ENCODE measurements at regions not wholly inside any gene's neighbourhood (a gene's known extent, or its start where the extent isn't known, plus 50 kb on each side); places are given as distances from the start of the nearest gene placed in this dataset.
"Not testable (repeated sequence)": the region's sequence is repeated elsewhere in the genome, so short reads cannot be mapped to it uniquely, and the experiment has no call there.

GRCh38 chrX:40853004-40853815 is 117.9 kb upstream of the MED14 start:
- no peak for DNase-seq

GRCh38 chrX:40853816-40854123 is 118.4 kb upstream of the MED14 start:
- DNase-seq, result no peak

DNA sequence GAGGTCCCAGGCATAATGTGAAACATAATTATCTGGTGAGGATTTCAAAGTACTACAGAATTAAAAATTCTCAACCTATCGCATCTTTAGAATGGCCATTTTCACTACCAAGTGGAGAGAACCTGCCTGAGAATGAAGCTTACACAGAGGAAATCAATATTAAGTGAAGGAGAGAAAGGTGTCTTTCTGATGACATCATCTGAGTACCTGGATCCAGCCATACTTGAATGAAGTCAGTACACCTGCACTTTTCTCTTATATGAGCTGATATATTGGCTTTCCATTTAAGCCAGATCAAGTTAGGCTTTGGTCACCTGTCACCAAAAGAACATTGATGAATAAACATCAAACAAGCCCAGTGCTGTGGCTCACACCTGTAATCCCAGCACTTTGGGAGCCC is 118.9 kb upstream of the MED14 start:
- no peak for DNase-seq

GRCh38 chrX:40855411-40855810 is 120.1 kb upstream of the MED14 start:
- no peak for DNase-seq

DNA sequence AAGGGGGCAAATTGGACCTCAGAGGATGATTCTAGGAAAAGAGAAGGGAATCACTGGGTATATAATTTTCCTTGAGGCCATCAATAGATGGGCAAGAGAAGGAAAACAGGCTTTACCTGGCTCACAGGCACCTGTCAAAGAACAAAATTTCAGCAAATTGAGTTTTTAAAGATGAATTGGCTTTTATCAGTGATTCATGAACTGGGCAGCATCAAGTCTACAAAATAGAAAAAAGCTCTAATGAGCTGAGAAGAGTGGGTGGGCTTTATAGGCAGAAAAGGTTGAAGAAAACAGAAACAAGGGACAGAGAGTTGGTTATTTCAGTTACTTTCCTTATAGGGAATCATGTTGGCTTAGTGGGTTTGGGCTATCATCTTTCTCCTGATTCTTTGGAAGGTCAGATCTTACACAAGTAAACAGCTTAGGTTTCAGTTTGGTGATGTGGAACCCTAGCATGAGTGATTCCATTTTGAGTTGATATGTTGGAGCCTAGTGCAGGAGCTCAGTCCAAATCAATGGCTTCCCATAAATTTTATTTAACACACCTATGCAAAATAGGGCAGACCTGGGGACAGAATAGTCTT is 120.7 kb upstream of the MED14 start:
- no peak for DNase-seq

DNA sequence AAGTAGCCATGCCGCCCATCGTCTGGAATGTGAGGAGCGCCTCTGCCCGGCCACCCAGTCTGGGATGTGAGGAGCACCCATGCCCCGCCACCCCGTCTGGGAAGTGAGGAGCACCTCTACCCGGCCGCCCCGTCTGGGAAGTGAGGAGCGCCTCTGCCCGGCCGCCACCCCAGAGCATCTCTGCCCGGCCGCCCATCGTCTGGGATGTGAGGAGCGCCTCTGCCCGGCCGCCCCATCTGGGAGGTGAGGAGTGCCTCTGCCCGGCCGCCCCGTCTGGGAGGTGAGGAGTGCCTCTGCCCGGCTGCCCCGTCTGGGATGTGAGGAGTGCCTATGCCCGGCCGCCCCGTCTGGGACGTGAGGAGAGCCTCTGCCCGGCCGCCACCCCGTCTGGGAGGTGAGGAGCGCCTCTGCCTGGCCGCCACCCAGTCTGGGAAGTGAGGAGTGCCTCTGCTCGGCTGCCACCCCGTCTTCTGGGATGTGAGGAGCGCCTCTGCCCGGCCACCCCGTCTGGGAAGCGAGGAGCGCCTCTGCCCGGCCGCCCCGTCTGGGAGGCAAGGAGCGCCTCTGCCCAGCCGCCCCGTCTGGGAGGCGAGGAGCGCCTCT is 126.7 kb upstream of the MED14 start:
- DNase-seq, result not testable (repeated sequence)

DNA sequence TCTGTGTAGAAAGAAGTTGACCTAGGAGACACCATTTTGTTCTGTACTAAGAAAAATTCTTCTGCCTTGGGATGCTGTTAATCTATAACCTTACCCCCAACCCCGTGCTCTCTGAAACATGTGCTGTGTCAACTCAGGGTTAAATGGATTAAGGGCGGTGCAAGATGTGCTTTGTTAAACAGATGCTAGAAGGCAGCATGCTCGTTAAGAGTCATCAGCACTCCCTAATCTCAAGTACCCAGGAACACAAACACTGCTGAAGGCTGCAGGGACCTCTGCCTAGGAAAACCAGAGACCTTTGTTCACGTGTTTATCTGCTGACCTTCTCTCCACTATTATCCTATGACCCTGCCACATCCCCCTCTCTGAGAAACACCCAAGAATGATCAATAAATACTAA is 127.9 kb upstream of the MED14 start:
- not testable (repeated sequence) for DNase-seq

DNA sequence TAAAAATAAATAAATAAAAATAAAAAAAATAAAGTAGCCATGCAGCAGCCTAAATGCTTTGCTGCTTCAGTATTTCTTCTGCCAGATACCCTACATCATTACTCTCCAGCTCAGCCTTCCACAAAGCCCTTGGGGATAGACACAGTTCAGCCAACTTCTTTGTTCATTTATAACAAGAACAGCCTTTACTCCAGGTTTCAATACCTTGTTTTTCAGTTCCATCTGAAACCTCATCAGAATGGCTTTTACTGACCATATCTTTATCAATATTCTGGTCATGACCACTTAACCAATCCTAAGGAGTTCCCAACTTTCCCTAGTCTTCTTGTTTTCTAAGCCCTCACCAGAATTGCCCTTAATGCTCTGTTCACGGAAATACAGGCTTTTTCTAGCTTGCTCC is 128.3 kb upstream of the MED14 start:
- no peak for DNase-seq

- DNase-seq, result no peak
Measured at GRCh38 chrX:40864972-40865371, 129.6 kb upstream of the MED14 start.

GRCh38 chrX:40866893-40867292 is 131.6 kb upstream of the MED14 start:
- no peak for DNase-seq

- DNase-seq, result no peak
Measured at GRCh38 chrX:40867352-40867751, 132.0 kb upstream of the MED14 start.

- DNase-seq, result no peak
Measured at GRCh38 chrX:40868868-40869267, 133.5 kb upstream of the MED14 start.

DNA sequence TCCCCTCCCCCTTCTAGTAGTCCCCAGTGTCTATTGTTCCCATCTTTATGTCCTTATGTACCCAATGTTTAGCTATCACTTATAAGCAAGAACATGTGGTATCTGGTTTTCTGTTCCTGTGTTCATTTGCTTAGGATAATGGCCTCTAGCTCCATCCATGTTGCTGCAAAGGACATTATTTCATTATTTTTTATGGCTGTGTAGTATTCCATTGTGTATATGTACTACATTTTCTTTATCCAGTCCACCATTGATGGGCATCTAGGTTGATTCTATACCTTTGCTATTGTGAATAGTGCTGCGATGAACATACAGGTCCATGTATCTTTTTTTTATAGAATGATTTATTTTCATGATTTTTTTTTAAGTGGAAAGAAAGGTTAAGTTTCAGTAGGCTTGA is 135.6 kb upstream of the MED14 start:
- not testable (repeated sequence) for DNase-seq

GRCh38 chrX:40871385-40872082 is 136.2 kb upstream of the MED14 start:
- no peak for DNase-seq

DNA sequence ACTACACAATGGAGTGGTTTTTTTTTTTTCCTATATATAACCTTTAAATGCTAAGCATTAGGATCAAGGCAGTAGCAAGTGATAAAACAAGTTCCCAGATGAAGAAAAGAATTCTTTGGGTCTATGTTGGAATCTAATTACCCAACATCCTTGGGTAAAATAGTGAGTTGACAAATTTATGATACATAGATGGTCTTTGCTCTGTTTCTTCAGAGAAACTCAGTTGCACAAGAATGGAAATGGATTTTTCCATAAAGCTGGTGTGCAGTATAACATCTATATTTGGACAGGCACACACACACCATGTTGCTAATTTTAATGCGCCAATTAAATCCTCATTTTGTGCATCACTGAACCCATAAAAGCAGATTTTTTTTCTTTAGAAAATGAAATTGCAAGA is 137.0 kb upstream of the MED14 start:
- no peak for DNase-seq

DNA sequence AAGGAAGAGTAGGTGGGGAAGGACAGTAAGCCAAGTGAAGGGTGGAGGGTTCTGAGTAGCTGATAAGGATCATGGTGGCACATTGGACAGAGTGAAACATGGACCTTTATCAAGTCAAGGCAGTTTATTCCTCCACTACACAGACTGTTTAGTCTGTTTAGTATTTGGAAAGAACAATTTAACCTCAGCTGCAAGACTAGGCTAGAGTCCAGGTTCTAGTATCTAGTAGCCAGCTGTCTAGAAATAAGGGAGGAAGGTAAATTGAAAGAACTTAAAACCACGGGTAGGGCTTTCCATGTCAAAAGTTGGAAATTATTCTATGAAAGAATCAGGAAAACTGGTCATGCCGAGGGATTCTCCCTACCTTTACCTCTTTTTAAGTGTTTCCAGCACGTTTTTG is 140.1 kb upstream of the MED14 start:
- no peak for DNase-seq

- DNase-seq, result no peak
Measured at GRCh38 chrX:40877887-40878286, 142.5 kb upstream of the MED14 start.

DNA sequence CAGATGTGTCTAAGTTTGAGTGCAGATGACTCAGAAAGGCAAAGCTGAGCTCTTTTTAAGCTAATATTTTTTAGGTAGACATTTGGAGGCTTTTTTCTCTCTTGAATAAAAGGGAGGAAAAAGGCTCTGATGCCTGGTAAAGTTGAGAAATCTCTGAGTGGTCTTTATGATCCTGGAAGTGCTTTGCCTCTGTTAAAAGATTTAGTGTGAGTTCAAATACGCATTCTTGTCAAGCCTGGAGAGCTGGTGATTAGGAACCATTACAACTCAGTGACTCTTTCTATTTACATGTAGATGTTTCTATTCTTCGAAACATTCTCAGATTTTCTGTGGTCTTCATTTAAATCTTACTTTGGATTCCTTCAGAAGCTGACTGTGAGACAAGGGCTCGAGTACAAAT is 143.4 kb upstream of the MED14 start:
- DNase-seq, result no peak

DNA sequence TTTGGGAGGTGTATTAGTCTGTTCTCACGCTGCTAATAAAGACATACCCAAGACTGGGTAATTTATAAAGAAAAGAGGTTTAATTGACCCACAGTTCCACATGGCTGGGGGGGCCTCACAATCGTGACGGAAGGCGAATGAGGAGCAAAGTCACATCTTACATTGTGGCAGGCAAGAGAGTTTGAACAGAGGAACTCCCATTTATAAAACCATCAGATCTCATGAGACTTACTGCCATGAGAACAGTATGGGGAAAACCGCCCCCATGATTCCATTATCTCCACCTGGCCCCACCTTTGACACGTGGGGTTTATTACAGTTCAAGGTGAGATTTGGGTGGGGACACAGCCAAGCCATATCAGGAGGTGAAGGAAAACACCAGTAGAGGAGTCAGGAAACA is 143.8 kb upstream of the MED14 start:
- DNase-seq, result not testable (repeated sequence)

- no peak for DNase-seq
Measured at GRCh38 chrX:40880712-40881111, 145.4 kb upstream of the MED14 start.

GRCh38 chrX:40883021-40883619 is 147.8 kb upstream of the MED14 start:
- no peak for DNase-seq

- DNase-seq, result no peak
Measured at GRCh38 chrX:40885989-40886388, 150.6 kb upstream of the MED14 start.

GRCh38 chrX:40887476-40887875 is 152.1 kb upstream of the MED14 start:
- DNase-seq, result no peak

DNA sequence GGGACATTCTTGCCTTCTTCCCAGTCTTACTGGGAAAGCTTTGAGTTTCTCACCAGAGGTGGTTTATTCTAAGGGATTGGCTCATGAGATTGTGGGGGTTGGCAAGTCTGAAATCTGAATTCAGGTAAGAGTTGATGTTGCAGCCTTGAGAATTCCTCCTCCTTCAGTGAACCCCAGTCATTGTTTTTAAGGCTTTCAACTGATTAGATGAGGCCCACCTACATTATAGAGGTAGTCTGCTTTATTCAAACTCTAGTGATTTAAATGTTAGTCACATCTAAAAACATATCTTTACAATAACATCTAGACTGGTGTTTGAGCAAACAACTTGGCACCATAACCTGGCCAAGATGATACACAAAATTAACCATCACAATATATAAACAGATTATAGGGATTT is 156.5 kb upstream of the MED14 start:
- no peak for DNase-seq
